GM21423 (cell line): ENCODE measurements at regions not wholly inside any gene's neighbourhood (a gene's known extent, or its start where the extent isn't known, plus 50 kb on each side); places are given as distances from the start of the nearest gene placed in this dataset.
"Not testable (repeated sequence)": the region's sequence is repeated elsewhere in the genome, so short reads cannot be mapped to it uniquely, and the experiment has no call there.

Experiments used
- ATAC-seq: cut with Tn5 transposase; IDR thresholded peaks from one replicate; pipeline ENCODE4 v1.9.1; 2021; ENCODE audit warnings: mild to moderate bottlenecking, moderate library complexity; ENCODE audit not compliant: unreplicated experiment

GRCh38 chr5:34261020-34261419, 218.0 kb upstream of the C1QTNF3 start:
- ATAC-seq: not testable (repeated sequence)

- not testable (repeated sequence) for ATAC-seq
These were observed 223.1 kb upstream of the C1QTNF3 start for GRCh38 chr5:34266151-34266550.

- ATAC-seq: not testable (repeated sequence)
These were observed 253.7 kb upstream of the C1QTNF3 start for GRCh38 chr5:34296759-34297158.

GRCh38 chr5:34329201-34329600, 286.2 kb upstream of the C1QTNF3 start:
- ATAC-seq: not testable (repeated sequence)

GRCh38 chr5:34329611-34330108, 286.6 kb upstream of the C1QTNF3 start:
- not testable (repeated sequence) for ATAC-seq

- ATAC-seq: not testable (repeated sequence)
These were observed 289.0 kb upstream of the C1QTNF3 start for GRCh38 chr5:34331928-34332454.

GRCh38 chr5:34339408-34340001, 296.5 kb upstream of the C1QTNF3 start:
- not testable (repeated sequence) for ATAC-seq

GRCh38 chr5:34354440-34354839, 301.7 kb upstream of the RAI14 start:
- not testable (repeated sequence) for ATAC-seq

GRCh38 chr5:34371417-34371816, 284.7 kb upstream of the RAI14 start:
- ATAC-seq: not testable (repeated sequence)

GRCh38 chr5:34371817-34372216, 284.3 kb upstream of the RAI14 start:
- not testable (repeated sequence) for ATAC-seq

- not testable (repeated sequence) for ATAC-seq
These were observed 283.4 kb upstream of the RAI14 start for GRCh38 chr5:34372739-34373138.

- not testable (repeated sequence) for ATAC-seq
These were observed 278.5 kb upstream of the RAI14 start for GRCh38 chr5:34377651-34378050.

GRCh38 chr5:34378498-34378897, 277.6 kb upstream of the RAI14 start:
- not testable (repeated sequence) for ATAC-seq

GRCh38 chr5:34388754-34389153, 267.4 kb upstream of the RAI14 start:
- ATAC-seq: not testable (repeated sequence)

GRCh38 chr5:34409373-34409772, 246.8 kb upstream of the RAI14 start:
- ATAC-seq: no peak

- no peak for ATAC-seq
These were observed 245.6 kb upstream of the RAI14 start for GRCh38 chr5:34410411-34411139.

- no peak for ATAC-seq
These were observed 244.4 kb upstream of the RAI14 start for GRCh38 chr5:34411470-34412346.

GRCh38 chr5:34412736-34413135, 243.4 kb upstream of the RAI14 start:
- no peak for ATAC-seq

- peak; percentile 100 for ATAC-seq
These were observed 240.4 kb upstream of the RAI14 start for GRCh38 chr5:34415559-34416198.

GRCh38 chr5:34416501-34417008, 239.6 kb upstream of the RAI14 start:
- no peak for ATAC-seq
